HS-5 (cell line): ENCODE measurements at regions not wholly inside any gene's neighbourhood (a gene's known extent, or its start where the extent isn't known, plus 50 kb on each side); places are given as distances from the start of the nearest gene placed in this dataset.
"Not testable (repeated sequence)": the region's sequence is repeated elsewhere in the genome, so short reads cannot be mapped to it uniquely, and the experiment has no call there.

Experiments used
- DNase-seq: peaks from one replicate; pipeline ENCODE4 v3.0.0-alpha.2; 2012; ENCODE audit warnings: low read depth

DNA sequence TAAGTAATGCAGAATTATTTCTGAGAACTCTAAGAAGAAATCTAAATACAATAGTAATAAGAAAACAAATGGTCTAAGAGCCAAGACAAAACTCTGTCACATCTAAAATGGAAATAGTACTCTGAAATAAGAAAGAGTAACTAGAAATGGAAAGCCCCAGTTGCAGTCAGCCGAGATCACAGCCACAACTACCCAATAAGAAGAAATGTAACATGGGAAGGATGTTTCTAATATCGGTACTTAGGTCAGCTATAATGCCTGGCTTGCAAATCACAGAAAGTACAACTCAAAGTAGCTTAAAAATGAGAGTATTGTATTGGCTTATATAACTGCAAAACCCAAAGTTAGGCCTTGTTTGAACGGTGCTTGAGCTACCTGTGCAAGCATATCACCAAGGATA, 58.6 kb upstream of the USP25 start:
- no peak for DNase-seq

DNA sequence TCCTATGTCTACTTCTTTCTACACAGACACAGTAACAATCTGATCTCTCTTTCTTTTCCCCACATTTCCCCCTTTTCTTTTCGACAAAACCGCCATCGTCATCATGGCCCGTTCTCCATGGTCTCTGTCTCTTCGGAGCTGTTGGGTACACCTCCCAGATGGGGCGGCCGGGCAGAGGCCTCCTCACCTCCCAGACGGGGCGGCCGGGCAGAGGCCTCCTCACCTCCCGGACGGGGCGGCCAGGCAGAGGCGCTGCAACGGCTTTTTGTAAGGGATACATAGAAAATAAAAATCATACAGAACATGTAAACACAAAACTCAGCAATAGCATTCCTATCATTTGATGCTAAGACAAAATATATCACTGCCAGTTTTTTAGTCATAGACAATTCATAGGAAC, 57.2 kb upstream of the USP25 start:
- not testable (repeated sequence) for DNase-seq

DNA sequence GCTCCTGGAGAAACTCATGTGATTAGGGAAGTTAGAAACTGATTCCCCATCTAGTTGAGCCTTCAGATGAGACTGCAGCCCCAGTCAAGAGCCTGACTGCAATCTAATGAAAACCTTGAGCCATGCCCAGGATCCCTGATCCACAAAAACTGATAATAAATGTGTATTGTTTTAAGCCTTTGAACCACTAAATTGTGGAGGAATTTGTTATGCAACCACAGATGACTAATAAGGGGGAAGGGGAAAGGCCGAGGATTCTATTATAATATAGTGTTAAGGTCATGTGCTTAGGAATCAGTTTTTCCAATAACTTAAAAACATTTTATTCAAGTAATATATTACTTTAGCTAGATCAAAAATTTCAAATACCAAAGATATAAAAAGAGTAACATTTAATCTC, 52.8 kb upstream of the USP25 start:
- DNase-seq: no peak

DNA sequence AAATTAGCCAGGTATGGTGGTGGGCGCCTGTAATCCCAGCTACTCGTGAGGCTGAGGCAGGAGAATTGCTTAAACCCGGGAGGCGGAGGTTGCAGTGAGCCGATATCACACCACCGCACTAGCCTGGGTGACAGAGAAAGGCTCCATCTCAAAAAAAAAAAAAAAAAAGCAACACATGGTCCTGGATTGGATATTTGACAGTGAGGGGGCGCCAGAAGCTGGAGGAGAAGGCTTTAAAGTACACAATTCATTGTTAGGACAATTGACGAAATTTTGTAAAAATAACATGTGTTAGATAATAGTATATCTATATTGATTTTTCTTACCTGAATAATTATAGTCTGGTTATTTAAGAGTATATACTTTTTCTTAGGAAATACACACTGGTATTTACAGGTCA, 50.2 kb upstream of the USP25 start:
- DNase-seq: no peak
